ENCODE measurements at regions not wholly inside any gene's neighbourhood (a gene's known extent, or its start where the extent isn't known, plus 50 kb on each side); places are given as distances from the start of the nearest gene placed in this dataset.

GRCh38 chr7:84502239-84502638 lies 307.6 kb upstream of the SEMA3A start:
- H3K36me3 Mint-ChIP-seq (ENCODE audit: low read depth): no peaks in the 10 kb centered on the region; the same call in 1 of the 2 replicates
- no peak overlapping the region for H3K4me3 Mint-ChIP-seq

GRCh38 chr7:84497873-84498272 lies 303.3 kb upstream of the SEMA3A start:
- no peak overlapping the region for H3K27ac Mint-ChIP-seq
- H3K9me3 Mint-ChIP-seq: no peaks in the 10 kb centered on the region
- H3K4me1 Mint-ChIP-seq (ENCODE audit: low read depth): peaks cover 8% of the 10 kb centered on the region
- H3K36me3 Mint-ChIP-seq (ENCODE audit: low read depth): no peaks in the 10 kb centered on the region; the same call in 1 of the 2 replicates
- H3K27me3 Mint-ChIP-seq (ENCODE audit: insufficient read depth): no peaks in the 10 kb centered on the region
- DNase-seq: no peak
- no peak overlapping the region for H3K4me3 Mint-ChIP-seq
- TF ChIP-seq CTCF (IDR thresholded peaks at IDR 0.05): no peak

More at GRCh38 chr7:84502239-84502638, 307.6 kb upstream of the SEMA3A start:
- no peak for TF ChIP-seq CTCF (IDR thresholded peaks at IDR 0.05)
- no peak for DNase-seq
- H3K4me1 Mint-ChIP-seq (ENCODE audit: low read depth): peaks cover 27% of the 10 kb centered on the region
- no peaks in the 10 kb centered on the region for H3K27me3 Mint-ChIP-seq (ENCODE audit: insufficient read depth)
- no peaks in the 10 kb centered on the region for H3K9me3 Mint-ChIP-seq
- H3K27ac Mint-ChIP-seq: no peak overlapping the region

- H3K27ac Mint-ChIP-seq: no peak overlapping the region
- H3K4me1 Mint-ChIP-seq (ENCODE audit: low read depth): peaks cover 32% of the 10 kb centered on the region
- no peak for DNase-seq
- no peak overlapping the region for H3K4me3 Mint-ChIP-seq
- H3K27me3 Mint-ChIP-seq (ENCODE audit: insufficient read depth): no peaks in the 10 kb centered on the region
- no peaks in the 10 kb centered on the region; the same call in 1 of the 2 replicates for H3K36me3 Mint-ChIP-seq (ENCODE audit: low read depth)
- no peaks in the 10 kb centered on the region for H3K9me3 Mint-ChIP-seq
- TF ChIP-seq CTCF (IDR thresholded peaks at IDR 0.05): no peak
Observed at GRCh38 chr7:84495128-84495527, 300.5 kb upstream of the SEMA3A start.

GRCh38 chr7:84492098-84493034 lies 297.8 kb upstream of the SEMA3A start:
- H3K36me3 Mint-ChIP-seq (ENCODE audit: low read depth): peaks cover 15% of the 10 kb centered on the region
- no peak for TF ChIP-seq CTCF (IDR thresholded peaks at IDR 0.05)
- H3K9me3 Mint-ChIP-seq: no peaks in the 10 kb centered on the region
- H3K27ac Mint-ChIP-seq: peak overlapping the region; percentile 73
- DNase-seq: no peak
- H3K4me3 Mint-ChIP-seq: peak overlapping the region; percentile 88
- peaks cover 48% of the 10 kb centered on the region for H3K4me1 Mint-ChIP-seq (ENCODE audit: low read depth)
- H3K27me3 Mint-ChIP-seq (ENCODE audit: insufficient read depth): no peaks in the 10 kb centered on the region

GRCh38 chr7:84490661-84491060 lies 296.1 kb upstream of the SEMA3A start:
- Mint-ChIP-seq H3K27me3 (ENCODE audit: insufficient read depth) (no peaks in the 10 kb centered on the region), H3K4me1 (ENCODE audit: low read depth) (peaks cover 50% of the 10 kb centered on the region), H3K9me3 (no peaks in the 10 kb centered on the region), H3K36me3 (ENCODE audit: low read depth) (peaks cover 17% of the 10 kb centered on the region), H3K4me3 (peak overlapping the region; percentile 88), H3K27ac (peak overlapping the region; percentile 73)
- peak; percentile 83 for TF ChIP-seq CTCF (IDR thresholded peaks at IDR 0.05)
- DNase-seq: peak; percentile 80

Data from HFFc6 (cell line).